Kidney (tissue), 13 donors: ENCODE measurements at regions not wholly inside any gene's neighbourhood (a gene's known extent, or its start where the extent isn't known, plus 50 kb on each side); places are given as distances from the start of the nearest gene placed in this dataset.

Source experiments
- DNase-seq, 5 donors: peaks; one replicate each; pipeline ENCODE4 v3.0.0-alpha.2; 2013 to 2020
- FAIRE-seq: peaks from 2 replicates; lab custom pipeline; 2012; peaks lifted over from hg19 to GRCh38; lab: Jason Lieb, UNC
- H3K27ac ChIP-seq, 2 donors: one replicate each; pipeline ENCODE4 v1.7.0; 2013; ENCODE audit warnings: low read depth in 2 of 2, low read length in 2 of 2, inconsistent platforms in 1 of 2
- H3K27me3 ChIP-seq: one replicate; pipeline ENCODE4 v1.7.1; 2013; ENCODE audit warnings: low read length, inconsistent platforms; ENCODE audit not compliant: control insufficient read depth, insufficient read depth
- H3K36me3 ChIP-seq, 3 donors: one replicate each; pipeline versions ENCODE4 v1.7.0 to v1.7.1; 2013; ENCODE audit warnings: low read length in 3 of 3, control low read depth in 1 of 3, inconsistent platforms in 1 of 3; ENCODE audit not compliant: insufficient read depth in 3 of 3, control insufficient read depth in 2 of 3
- H3K4me1 ChIP-seq, 3 donors: one replicate each; pipeline versions ENCODE4 v1.7.0 to v1.7.1; 2013; ENCODE audit warnings: low read length in 3 of 3, inconsistent platforms in 1 of 3, low read depth in 1 of 3; ENCODE audit not compliant: control insufficient read depth in 2 of 3, insufficient read depth in 2 of 3
- H3K4me3 ChIP-seq, 3 donors: one replicate each; pipeline versions ENCODE4 v1.7.0 to v1.8.1; 2013; ENCODE audit warnings: low read length in 3 of 3, control low read depth in 1 of 3, inconsistent platforms in 1 of 3
- H3K9ac ChIP-seq, 3 donors: one replicate each; pipeline versions ENCODE4 v1.7.0 to v1.7.1; 2013; ENCODE audit warnings: low read length in 3 of 3, control low read depth in 1 of 3, inconsistent platforms in 1 of 3
- H3K9me3 ChIP-seq, 3 donors: one replicate each; pipeline versions ENCODE4 v1.7.0 to v1.7.1; 2013; ENCODE audit warnings: low read length in 3 of 3, control low read depth in 1 of 3, inconsistent platforms in 1 of 3; ENCODE audit not compliant: control insufficient read depth in 2 of 3, insufficient read depth in 1 of 3
- intact Hi-C: fragments of 100-400 bp; cut with DNase I; formaldehyde crosslinking; loops from one replicate; pipeline ENCODE4 v1.11.1; 2022
- TF ChIP-seq, protein P1 (sequence below): IDR thresholded peaks from 3 replicates; pipeline ENCODE4 v1.5.1; 2012; ENCODE audit warnings: mild to moderate bottlenecking, moderate library complexity, borderline replicate concordance; ENCODE audit not compliant: insufficient read depth; ENCODE audit errors: extremely low read depth
- donor health status: control.
- donor health status: control.
- donor health status: control.
- donor health status: control.
- donor health status: control.
- donor health status: DM: yes; HTN: yes; CAD: no.
- donor health status: Normal renal cell carcinoma (clear cell type).

DNA sequence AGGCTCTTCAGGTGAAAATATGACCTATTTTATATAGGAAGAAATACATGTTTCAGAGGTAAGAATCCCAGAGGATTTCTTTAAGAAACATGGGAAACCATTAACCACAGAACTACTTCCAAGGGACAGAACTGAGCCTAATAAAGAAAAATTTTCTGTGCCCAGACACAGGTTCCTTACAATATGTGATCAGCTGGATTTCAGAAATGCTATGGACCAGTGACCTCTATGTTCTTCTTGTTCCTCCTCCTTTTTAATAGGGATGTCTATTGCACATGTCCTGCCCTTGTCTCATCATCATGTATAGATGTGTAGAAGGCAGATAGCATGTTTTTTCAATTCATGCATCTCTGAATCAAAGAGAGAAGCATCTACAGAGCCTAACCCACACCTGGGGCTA, 836.6 kb downstream of the RNF144A start:
- intact Hi-C loops, result no loop called here
- H3K36me3 ChIP-seq, result no peaks in the 10 kb centered on the region
- FAIRE-seq (no peak), DNase-seq (no peak)
- H3K9ac ChIP-seq, result no peak overlapping the region
- no peaks in the 10 kb centered on the region for H3K4me1 ChIP-seq
- H3K27me3 ChIP-seq, result no peaks in the 10 kb centered on the region
- H3K4me3 ChIP-seq, result no peak overlapping the region
- no peak overlapping the region for H3K27ac ChIP-seq
- peaks cover 0 to 24% (median 3%) of the 10 kb centered on the region in 3 donors for H3K9me3 ChIP-seq
- TF ChIP-seq, protein P1, sequence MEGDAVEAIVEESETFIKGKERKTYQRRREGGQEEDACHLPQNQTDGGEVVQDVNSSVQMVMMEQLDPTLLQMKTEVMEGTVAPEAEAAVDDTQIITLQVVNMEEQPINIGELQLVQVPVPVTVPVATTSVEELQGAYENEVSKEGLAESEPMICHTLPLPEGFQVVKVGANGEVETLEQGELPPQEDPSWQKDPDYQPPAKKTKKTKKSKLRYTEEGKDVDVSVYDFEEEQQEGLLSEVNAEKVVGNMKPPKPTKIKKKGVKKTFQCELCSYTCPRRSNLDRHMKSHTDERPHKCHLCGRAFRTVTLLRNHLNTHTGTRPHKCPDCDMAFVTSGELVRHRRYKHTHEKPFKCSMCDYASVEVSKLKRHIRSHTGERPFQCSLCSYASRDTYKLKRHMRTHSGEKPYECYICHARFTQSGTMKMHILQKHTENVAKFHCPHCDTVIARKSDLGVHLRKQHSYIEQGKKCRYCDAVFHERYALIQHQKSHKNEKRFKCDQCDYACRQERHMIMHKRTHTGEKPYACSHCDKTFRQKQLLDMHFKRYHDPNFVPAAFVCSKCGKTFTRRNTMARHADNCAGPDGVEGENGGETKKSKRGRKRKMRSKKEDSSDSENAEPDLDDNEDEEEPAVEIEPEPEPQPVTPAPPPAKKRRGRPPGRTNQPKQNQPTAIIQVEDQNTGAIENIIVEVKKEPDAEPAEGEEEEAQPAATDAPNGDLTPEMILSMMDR, result no peak

DNA sequence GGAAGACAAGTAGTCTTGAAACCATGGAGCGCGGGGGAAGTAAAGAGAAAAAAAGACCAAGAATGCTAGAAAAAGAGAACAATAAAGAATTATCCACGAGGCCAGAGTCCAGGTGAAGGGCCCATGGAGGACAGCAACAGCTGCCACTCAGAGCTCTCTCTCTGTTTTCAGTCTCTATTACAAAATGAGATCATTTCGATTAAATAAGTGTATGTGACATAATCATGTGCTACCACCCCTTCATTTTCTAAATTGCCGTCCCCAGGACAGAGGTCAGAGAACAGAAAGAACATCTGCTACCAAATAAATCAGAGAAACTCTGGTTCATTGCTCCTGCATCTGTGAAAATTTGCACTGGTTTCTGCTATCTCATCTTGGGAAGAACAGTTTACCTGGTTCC, 838.7 kb downstream of the RNF144A start:
- Histone ChIP-seq H3K27me3 (no peaks in the 10 kb centered on the region), H3K27ac (no peak overlapping the region), H3K9me3 (peaks cover 0 to 24% (median 3%) of the 10 kb centered on the region in 3 donors), H3K4me1 (no peaks in the 10 kb centered on the region), H3K9ac (no peak overlapping the region), H3K36me3 (no peaks in the 10 kb centered on the region), H3K4me3 (no peak overlapping the region)
- TF ChIP-seq, protein P1, result no peak
- DNase-seq, result no peak
- intact Hi-C loops, result no loop called here
- no peak for FAIRE-seq

DNA sequence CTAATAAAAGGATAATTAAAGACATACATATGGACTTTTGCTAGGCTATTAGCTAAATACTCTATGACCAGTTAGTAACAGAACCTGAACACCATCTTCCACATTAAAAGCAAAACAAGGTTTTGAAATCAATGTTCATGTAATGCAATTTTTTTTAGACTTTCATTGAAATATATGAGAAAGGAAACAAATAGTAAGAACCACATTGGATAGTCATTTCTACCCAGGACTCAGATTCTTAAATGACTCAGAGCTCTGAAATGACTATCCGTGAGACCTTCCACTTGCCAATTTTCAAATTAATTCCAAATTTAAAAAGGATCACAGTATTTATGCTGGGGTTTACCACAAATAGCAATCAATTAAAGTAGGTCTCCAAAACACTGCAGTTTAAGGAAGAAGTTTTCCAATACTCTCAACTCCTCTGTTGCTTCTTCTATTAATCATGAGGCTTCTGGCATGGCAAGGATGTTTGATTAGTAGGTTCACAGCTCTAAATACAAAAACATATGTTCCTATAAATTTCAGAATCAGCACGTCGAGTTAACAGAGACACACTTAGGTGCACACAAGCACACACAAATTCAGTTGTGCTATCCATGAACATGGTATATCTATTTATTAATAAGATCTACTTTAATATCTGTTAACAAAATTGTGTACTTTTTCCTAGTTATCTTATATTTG, 841.0 kb downstream of the RNF144A start:
- FAIRE-seq, result no peak
- no peak overlapping the region for H3K27ac ChIP-seq
- no peak overlapping the region for H3K9ac ChIP-seq
- H3K27me3 ChIP-seq, result no peaks in the 10 kb centered on the region
- H3K9me3 ChIP-seq, result peaks cover 0 to 22% (median 5%) of the 10 kb centered on the region in 3 donors
- H3K4me1 ChIP-seq, result no peaks in the 10 kb centered on the region
- H3K36me3 ChIP-seq, result no peaks in the 10 kb centered on the region
- intact Hi-C loops, result no loop called here
- TF ChIP-seq, protein P1, result no peak
- DNase-seq, result no peak
- no peak overlapping the region for H3K4me3 ChIP-seq
